Dedifferentiated amniotic fluid mesenchymal stem cell (primary cell): ENCODE measurements at regions not wholly inside any gene's neighbourhood (a gene's known extent, or its start where the extent isn't known, plus 50 kb on each side); places are given as distances from the start of the nearest gene placed in this dataset.
"Not testable (repeated sequence)": the region's sequence is repeated elsewhere in the genome, so short reads cannot be mapped to it uniquely, and the experiment has no call there.

ENCODE experiments used
- DNase-seq: peaks from one replicate; pipeline ENCODE4 v3.0.0-alpha.2; 2016; ENCODE audit errors: extremely low spot score

DNA sequence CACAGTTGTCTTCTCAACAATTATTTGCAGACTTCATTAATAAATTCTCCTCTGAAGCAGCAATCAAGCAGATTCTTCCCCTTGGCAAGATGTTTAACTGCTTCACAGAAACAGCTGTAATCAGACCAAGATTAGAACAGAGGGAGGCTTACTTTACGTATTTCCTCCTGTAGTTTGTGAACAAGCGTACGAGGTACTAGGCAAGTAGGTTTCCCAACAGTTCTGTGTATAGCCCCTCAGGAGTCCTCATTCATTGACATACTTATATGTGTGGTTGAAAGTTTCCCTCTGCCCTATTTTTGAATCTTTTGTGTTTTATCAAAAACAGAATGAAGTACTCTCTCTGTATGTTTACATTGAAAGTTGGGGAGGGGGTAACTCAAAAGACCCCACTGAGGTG lies 128.0 kb downstream of the SPATA31D1 start:
- no peak for DNase-seq

DNA sequence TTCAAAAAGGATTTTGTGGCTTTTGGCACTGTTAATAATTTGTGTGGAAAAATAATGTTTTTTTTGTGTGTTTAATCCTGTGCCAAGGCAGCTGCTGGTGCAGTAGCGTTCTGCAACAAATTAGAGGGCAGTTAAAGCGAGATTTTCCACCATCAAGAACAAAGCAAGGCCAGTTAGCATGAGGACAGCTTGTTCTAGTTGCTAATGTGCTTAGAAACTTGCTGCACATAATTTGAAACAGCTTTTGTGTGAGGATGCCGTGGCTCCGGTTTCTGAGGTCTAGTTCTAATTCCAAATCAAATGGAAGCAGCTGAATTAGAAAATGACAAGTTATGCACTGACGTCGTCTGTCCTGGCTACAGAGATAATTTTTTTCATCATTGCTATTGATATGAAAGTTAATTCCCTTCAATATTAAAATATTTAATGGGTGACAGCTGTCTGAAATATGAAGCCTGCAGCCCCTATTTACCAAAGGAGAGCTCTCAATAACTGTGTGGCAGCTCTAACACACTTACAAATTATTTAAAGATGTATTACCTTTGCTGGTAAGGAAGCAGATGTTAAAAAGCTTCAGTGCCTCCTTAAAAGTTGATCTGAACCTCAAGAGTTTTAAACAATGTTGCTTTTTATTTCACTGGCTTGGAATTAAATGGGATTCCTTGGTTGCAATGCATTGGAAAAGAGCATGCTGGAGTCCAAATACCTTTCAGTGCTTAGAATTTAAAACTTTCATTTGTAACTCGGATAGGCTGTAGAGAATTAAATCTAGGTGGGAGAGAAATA lies 128.6 kb downstream of the SPATA31D1 start:
- DNase-seq, result no peak

- no peak for DNase-seq
These were observed 134.2 kb downstream of the SPATA31D1 start for GRCh38 chr9:82122731-82123130.

GRCh38 chr9:82124090-82124489 lies 135.5 kb downstream of the SPATA31D1 start:
- DNase-seq, result peak; percentile 45

- DNase-seq, result no peak
These were observed 137.7 kb downstream of the SPATA31D1 start for GRCh38 chr9:82126256-82126655.

DNA sequence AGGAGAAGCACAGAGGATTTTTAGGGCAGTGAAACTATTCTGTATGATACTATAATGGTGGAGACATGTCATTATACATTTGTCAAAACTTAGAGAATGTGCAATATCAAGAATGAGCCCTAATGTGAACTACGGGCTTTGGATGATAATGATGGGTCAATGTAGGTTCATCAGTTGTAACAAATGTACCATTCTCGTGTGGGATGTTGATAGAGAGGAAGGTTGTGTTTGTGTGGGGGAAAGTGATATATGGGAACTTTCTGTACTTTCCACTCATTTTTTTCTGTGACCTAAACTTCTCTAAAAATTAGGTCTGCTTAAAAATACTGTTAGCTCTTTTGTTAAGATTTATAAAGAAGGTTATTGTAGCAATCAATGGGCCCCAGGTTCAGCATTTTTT lies 138.9 kb downstream of the SPATA31D1 start:
- DNase-seq, result no peak

GRCh38 chr9:82128011-82128696 lies 139.6 kb downstream of the SPATA31D1 start:
- DNase-seq, result no peak

DNA sequence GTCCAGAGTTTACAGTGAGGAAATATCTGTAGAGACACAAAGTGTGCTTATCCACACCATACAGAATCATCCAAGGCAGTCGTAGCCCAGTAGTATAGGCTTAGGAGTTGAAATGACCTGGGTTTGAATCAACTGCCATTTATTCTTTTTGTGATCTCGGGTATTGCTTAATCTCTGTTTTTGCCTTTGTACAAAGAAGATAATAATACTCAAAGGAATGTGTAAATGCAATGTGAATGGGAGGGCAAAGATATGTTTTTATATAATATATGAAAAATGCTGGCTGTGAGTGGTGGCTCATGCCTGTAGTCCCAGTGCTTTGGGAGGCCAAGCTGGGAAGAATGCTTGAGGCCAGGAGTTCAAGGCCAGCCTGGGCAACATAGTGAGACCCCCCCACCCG lies 141.1 kb downstream of the SPATA31D1 start:
- no peak for DNase-seq

DNA sequence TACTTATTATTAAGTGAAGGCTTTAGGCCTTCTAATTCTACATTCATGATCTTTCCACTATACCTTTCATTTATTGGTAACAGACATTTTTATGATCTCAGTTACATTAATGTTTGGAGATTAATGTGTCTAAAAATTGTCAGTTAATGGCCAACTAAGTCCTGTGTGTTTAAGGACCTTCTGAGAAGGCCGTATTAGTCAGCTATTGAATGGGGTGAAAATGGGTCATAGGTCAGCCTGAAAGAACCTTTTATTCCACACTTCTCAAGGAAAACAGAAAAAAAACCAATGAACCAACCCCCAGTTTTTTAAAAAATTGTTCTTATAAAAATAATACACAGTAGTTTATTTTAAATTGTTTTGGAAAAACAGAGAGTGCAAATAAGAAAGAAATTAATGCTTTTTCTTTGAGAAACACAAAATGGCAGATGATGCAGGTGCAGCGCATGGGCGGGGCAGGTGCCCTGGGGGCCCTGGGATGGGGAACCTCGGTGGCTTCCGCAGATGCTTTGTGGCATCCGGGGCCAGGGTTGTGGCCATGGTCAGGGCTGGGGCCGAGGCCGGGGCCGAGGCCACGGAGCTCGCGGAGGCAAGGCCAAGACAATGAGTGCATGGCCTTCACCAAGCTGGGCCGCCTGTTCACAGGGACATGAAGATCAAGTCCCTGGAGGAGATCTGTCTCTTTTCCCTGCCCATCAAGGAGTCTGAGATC lies 141.9 kb downstream of the SPATA31D1 start:
- DNase-seq, result no peak

DNA sequence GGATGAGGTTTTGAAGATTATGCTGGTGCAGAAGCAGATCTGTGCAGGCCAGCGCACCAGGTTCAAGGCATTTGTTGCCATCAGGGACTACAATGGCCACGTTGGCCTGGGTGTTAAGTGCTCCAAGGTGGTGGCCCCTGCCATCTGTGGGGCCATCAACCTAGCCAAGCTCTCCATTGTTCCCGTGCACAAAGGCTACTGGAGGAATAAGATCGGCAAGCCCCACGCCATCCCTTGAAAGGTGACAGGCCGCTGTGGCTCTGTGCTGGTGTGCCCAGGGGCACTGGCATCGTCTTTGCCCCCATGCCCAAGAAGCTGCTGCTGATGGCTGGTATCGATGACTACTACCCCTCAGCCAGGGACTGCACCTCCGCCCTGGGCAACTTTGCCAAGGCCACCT lies 142.5 kb downstream of the SPATA31D1 start:
- DNase-seq, result no peak

DNA sequence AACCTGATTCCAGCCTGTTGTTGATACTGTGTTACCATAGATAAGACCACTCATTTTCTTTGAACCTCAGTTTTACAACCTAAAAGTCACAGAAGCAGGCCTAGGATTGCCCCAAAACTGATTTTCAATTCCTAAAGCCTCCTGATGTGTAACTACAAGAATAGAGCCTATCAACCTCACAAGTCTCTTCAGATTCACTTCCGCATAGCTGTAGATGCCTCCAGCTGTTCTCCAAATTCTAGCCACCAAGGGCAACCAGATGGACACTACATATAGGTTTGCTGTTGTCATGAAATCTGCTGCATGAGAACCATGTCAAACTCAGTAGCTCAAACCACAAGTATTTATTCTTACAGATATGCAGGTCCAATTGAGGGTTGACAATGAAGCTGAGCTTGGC lies 143.5 kb downstream of the SPATA31D1 start:
- DNase-seq, result no peak

DNA sequence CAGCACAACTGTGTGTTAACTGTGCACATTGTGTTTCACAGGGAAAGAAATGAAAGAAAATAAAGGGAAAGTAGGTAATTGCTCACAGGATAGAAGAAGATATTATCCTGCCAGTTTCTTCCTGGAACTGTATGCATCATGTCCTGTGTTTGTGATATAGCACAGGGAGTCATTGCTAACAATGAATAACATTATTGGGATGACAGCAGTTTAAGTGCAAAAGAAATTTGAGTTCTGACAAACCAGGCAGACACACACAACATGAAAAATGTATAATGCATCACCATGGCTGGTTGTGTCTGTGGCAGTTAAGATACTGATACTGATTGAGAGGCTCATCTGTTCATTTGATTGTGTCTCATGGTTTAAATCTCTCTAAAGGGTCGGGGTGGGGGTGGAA lies 145.4 kb downstream of the SPATA31D1 start:
- DNase-seq, result no peak

DNA sequence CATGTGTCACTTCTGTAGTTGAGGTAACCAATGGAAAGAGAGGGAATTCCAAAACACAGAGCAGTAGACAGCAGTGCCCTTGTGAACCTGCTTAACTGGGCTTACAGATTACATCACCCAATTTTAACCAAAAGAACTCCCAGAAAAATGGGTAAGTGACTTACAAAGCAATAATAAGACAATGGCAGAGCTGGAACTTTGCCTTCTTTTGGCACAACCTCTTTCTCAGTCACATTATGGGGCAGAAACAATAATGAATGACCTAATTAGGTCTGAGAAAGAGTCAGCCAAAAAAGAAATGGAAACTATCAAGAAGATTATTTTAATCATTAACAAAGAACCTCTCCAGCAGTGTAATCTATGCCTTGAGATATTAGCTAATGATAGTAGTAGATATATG lies 146.5 kb downstream of the SPATA31D1 start:
- no peak for DNase-seq

GRCh38 chr9:82138081-82138480 lies 149.5 kb downstream of the SPATA31D1 start:
- not testable (repeated sequence) for DNase-seq

GRCh38 chr9:82140471-82140870 lies 151.9 kb downstream of the SPATA31D1 start:
- DNase-seq, result no peak

DNA sequence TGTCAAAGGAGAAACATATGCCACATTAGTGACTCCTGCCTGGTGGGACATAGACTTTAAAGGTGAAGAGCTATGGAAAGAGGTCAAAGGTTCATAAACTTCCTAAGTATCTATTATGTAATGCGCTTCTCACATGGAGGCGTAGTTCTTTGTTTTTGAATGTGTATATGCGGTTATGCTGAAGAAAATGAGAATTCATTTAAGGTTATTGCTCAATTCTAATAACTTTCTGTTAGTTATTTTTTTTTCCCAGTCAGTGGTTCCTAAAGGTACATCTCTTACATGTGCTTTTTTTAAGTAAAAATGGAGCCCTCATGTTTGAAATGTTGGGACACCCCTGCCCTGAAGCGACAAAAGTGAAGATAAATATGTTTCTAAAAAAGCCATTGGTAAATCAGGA lies 156.2 kb downstream of the SPATA31D1 start:
- DNase-seq, result no peak

DNA sequence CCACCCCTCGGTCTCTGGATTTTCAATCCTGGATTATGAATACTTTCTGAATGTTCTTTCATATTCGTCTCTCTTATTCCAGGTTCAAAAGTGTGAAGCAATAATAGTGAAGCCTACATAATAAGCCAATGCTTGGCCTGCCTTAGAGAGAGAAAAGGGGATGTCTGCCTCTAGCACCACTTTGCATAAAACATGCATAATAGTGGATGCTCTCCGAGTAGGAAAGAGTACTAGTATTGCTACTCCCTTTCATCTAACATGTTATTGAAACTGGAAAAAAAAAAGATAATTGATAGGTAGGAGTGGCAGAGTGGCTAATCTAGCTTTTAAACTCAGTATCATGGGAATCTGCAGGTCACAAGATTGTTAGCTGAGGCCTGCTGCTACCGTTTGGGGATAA lies 158.1 kb downstream of the SPATA31D1 start:
- DNase-seq, result no peak

DNA sequence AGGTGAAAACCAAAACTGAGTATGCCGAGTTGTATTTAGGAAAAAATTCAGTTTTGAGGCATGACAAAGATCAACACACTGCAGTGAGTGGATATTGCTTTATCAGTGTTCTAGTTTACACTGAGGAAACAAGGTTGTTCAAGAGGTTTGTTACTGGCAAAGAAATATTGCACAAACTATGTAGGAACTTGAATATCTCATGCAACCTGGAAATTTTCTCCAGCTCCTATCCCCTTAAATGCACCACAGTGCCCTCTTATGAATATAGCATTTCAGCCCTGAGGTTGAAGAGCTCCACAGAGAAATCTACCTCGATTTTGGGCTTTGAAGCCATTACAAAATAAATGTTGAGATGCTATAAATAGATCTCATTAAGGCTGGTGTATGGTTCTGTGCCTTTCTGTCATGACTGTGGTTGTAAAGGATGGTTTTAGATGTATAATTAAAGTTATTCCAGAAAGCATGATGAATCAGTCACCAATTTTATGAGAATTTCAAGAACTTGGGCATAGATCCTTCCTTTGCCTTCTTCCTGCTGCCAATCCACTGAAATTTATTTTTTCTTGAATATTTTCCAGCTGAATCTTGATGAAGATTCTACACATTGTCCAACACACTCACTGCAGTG lies 159.3 kb downstream of the SPATA31D1 start:
- no peak for DNase-seq

DNA sequence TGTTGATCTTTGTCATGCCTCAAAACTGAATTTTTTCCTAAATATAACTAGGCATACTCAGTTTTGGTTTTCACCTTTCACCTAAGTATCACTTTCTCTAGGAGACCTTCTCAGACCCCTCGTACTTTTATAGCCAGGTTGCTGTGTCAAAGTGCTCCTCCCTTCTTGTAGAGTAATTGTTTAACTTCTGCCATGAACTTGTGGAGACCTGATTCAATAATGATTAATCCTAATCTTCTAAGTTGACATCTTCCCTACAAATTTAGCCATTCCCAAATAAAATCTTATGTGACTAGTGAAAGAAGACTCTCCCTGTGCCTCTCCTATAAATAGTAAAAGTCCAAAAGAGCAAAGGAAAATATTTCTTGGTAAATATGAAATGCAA lies 159.8 kb downstream of the SPATA31D1 start:
- DNase-seq, result no peak

DNA sequence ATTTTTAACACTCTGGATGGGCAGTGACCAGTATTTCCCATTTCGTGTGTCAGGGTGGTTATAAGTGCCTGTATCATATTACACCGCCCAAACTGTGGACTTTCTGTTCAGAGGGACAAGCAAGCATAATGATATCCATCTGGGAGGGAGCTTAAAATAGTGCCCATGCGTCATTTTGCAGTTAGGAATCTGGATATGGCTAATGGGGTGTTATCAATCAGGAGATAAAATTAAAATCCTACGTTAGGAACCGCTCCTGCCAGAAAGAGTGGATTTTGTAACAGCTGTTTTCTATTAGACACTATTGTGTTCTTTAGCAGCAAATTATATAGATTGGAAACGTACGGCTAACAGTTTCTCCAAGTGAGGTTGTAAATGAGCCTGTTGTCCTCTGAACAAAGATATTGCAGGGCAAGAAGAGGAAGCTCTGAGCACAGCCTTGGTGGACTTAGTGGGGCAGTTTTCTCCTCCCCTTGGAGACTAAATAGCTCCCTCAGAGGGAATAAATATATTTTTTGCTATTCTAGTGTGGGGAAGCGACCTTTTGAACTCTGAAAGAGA lies 160.4 kb downstream of the SPATA31D1 start:
- DNase-seq, result peak; percentile 87

GRCh38 chr9:82149501-82149946 lies 161.0 kb downstream of the SPATA31D1 start:
- DNase-seq, result no peak

- DNase-seq, result no peak
These were observed 163.6 kb downstream of the SPATA31D1 start for GRCh38 chr9:82152181-82152580.
